ENCODE measurements at regions not wholly inside any gene's neighbourhood (a gene's known extent, or its start where the extent isn't known, plus 50 kb on each side); places are given as distances from the start of the nearest gene placed in this dataset.

DNA sequence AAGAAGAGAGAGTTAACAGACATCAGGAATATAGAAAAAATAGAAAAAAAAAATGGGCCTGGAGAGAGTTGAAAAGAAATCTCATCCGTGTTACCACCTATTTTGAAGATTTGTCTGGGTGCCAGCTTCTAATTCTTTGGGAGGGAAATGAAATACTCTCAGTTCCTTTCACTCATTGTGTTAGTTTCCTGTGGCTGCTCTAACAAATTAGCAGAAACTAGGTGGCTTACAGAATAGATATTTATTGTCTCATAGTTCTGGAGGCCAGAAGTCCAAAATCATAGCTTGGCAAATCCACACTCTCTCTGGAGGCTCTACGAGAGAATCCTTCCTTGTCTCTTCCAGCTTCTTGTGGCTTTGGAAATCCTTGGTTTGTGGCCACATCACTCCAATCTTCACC is 225.1 kb upstream of the BTBD3 start:
- TF ChIP-seq POLR2A (IDR thresholded peaks at IDR 0.05; ENCODE audit: low read depth, low read length): no peak
- no peak for TF ChIP-seq POLR2AphosphoS5 (IDR thresholded peaks at IDR 0.05; ENCODE audit: low read depth, low read length)
- no peak for TF ChIP-seq TAF1 (IDR thresholded peaks at IDR 0.05; ENCODE audit: low read depth, low read length)
- TF ChIP-seq SPI1 (IDR thresholded peaks at IDR 0.05; ENCODE audit: low read depth, low read length): no peak
- no peak for TF ChIP-seq POU2F2 (IDR thresholded peaks at IDR 0.05; ENCODE audit: low read depth, low read length)
